ENCODE measurements at regions not wholly inside any gene's neighbourhood (a gene's known extent, or its start where the extent isn't known, plus 50 kb on each side); places are given as distances from the start of the nearest gene placed in this dataset.

DNA sequence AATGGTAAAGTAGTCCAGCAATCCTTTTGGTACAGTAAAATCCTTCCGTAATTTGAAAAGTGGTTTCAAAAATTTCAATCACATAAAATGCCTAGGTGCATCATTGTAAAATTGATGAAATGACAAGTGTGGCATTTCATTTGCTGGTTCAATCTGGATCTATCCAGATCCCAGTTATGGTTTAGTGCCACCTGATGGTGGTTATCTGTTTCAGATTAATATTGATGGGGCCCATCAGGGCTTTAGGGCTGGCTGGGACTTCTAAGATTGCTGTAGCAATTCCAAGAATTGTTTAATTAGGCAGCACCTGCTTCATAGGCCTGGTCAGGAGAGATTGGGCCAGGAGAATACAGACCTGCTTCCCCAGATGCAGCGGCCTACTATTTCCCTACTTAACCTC lies 55.5 kb upstream of the PIK3C3 start:
- TF ChIP-seq, protein P1, sequence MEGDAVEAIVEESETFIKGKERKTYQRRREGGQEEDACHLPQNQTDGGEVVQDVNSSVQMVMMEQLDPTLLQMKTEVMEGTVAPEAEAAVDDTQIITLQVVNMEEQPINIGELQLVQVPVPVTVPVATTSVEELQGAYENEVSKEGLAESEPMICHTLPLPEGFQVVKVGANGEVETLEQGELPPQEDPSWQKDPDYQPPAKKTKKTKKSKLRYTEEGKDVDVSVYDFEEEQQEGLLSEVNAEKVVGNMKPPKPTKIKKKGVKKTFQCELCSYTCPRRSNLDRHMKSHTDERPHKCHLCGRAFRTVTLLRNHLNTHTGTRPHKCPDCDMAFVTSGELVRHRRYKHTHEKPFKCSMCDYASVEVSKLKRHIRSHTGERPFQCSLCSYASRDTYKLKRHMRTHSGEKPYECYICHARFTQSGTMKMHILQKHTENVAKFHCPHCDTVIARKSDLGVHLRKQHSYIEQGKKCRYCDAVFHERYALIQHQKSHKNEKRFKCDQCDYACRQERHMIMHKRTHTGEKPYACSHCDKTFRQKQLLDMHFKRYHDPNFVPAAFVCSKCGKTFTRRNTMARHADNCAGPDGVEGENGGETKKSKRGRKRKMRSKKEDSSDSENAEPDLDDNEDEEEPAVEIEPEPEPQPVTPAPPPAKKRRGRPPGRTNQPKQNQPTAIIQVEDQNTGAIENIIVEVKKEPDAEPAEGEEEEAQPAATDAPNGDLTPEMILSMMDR (conservative IDR thresholded peaks at IDR 0.05 in 1 of 2, IDR thresholded peaks at IDR 0.05 in 1 of 2; ENCODE audit: extremely low read depth in 1 of 2, insufficient read depth in 1 of 2, low read depth in 1 of 2, low read length in 2 of 2) = peak in 1 of 2 donors; percentile 43
- TF ChIP-seq EZH2 (IDR thresholded peaks at IDR 0.05; ENCODE audit: borderline replicate concordance, low read length) = no peak
